ENCODE measurements at regions not wholly inside any gene's neighbourhood (a gene's known extent, or its start where the extent isn't known, plus 50 kb on each side); places are given as distances from the start of the nearest gene placed in this dataset.

GRCh38 chr2:59662127-59662861 is 891.2 kb downstream of the BCL11A start:
- Histone ChIP-seq H3K36me3 (ENCODE audit: control insufficient read depth in 2 of 2, insufficient read depth in 2 of 2, low read length in 1 of 2) (no peaks in the 10 kb centered on the region), H3K9me3 (replicated peaks; ENCODE audit: control insufficient read depth, insufficient read depth, low read length) (no peaks in the 10 kb centered on the region), H4K20me1 (ENCODE audit: control insufficient read depth, insufficient read depth) (no peaks in the 10 kb centered on the region), H3K4me3 (no peak overlapping the region), H3K27ac (ENCODE audit: control insufficient read depth, insufficient read depth) (no peak overlapping the region), H3K4me2 (ENCODE audit: control insufficient read depth, insufficient read depth) (no peak overlapping the region), H3K4me1 (ENCODE audit: control insufficient read depth, insufficient read depth, low read length) (no peaks in the 10 kb centered on the region), H3K9ac (ENCODE audit: control insufficient read depth, insufficient read depth, low read length) (no peak overlapping the region), H2AFZ (ENCODE audit: control insufficient read depth, low read depth, low read length) (no peak overlapping the region), H3K79me2 (ENCODE audit: control insufficient read depth, insufficient read depth, low read length) (no peaks in the 10 kb centered on the region), H3K27me3 (replicated peaks in 1 of 2; ENCODE audit: control insufficient read depth in 2 of 2, insufficient read depth in 2 of 2, low read length in 1 of 2) (no peaks in the 10 kb centered on the region)
- DNase-seq (ENCODE audit: low read depth, low spot score): no peak
- TF ChIP-seq ZBTB11 (CRISPR knock-in tag; IDR thresholded peaks at IDR 0.05): no peak
- RAD21 ChIA-PET (ENCODE audit: unreplicated experiment): no interaction called here
- BruUV-seq (replicated peaks): no TSS peak
- POLR2A ChIA-PET: no interaction called here
- SMC1A ChIA-PET (ENCODE audit: uncharacterized antibody, unreplicated experiment): no interaction called here
- CTCF ChIA-PET: no interaction called here
- no peak for ATAC-seq
- in situ Hi-C loops (cut with MboI) (no loop called here), intact Hi-C loops (cut with micrococcal nuclease; ENCODE audit: unreplicated experiment) (no loop called here)
- whole genome bisulfite sequencing (ENCODE audit: insufficient coverage, insufficient replicate concordance, low lambda C conversion rate, missing lambda C conversion rate): 32% methylated on average over 11 of the region's 11 CpGs
- no peak for FAIRE-seq

- no peak overlapping the region for H3K9ac ChIP-seq (ENCODE audit: control insufficient read depth, insufficient read depth, low read length)
- no peak for FAIRE-seq
- no peak overlapping the region for H3K27ac ChIP-seq (ENCODE audit: control insufficient read depth, insufficient read depth)
- intact Hi-C loops (cut with micrococcal nuclease; ENCODE audit: unreplicated experiment): no loop called here
- BruUV-seq (replicated peaks): no TSS peak
- no peak for DNase-seq (ENCODE audit: low read depth, low spot score)
- H3K79me2 ChIP-seq (ENCODE audit: control insufficient read depth, insufficient read depth, low read length): no peaks in the 10 kb centered on the region
- POLR2A ChIA-PET: no interaction called here
- H3K27me3 ChIP-seq (replicated peaks in 1 of 2; ENCODE audit: control insufficient read depth in 2 of 2, insufficient read depth in 2 of 2, low read length in 1 of 2): no peaks in the 10 kb centered on the region
- H3K36me3 ChIP-seq (ENCODE audit: control insufficient read depth in 2 of 2, insufficient read depth in 2 of 2, low read length in 1 of 2): no peaks in the 10 kb centered on the region
- H3K4me3 ChIP-seq: no peak overlapping the region
- H2AFZ ChIP-seq (ENCODE audit: control insufficient read depth, low read depth, low read length): no peak overlapping the region
- ATAC-seq: no peak
- CTCF ChIA-PET: no interaction called here
- no peaks in the 10 kb centered on the region for H4K20me1 ChIP-seq (ENCODE audit: control insufficient read depth, insufficient read depth)
- WGBS (ENCODE audit: insufficient coverage, insufficient replicate concordance, low lambda C conversion rate, missing lambda C conversion rate): 15% methylated on average over 4 of the region's 4 CpGs
- no peak overlapping the region for H3K4me2 ChIP-seq (ENCODE audit: control insufficient read depth, insufficient read depth)
- SMC1A ChIA-PET (ENCODE audit: uncharacterized antibody, unreplicated experiment): no interaction called here
- TF ChIP-seq TCF7 (IDR thresholded peaks at IDR 0.05; ENCODE audit: borderline replicate concordance): no peak
- TF ChIP-seq SIN3A (IDR thresholded peaks at IDR 0.05; ENCODE audit: low read depth, low read length): no peak
- no peak for TF ChIP-seq CEBPB (IDR thresholded peaks at IDR 0.05; ENCODE audit: borderline replicate concordance in 1 of 2, low read depth in 2 of 2, low read length in 2 of 2)
- TF ChIP-seq CEBPZ (IDR thresholded peaks at IDR 0.05; ENCODE audit: low read depth, low read length): no peak
- no peak for TF ChIP-seq MEF2B (IDR thresholded peaks at IDR 0.05; ENCODE audit: partially characterized antibody, poor library complexity, severe bottlenecking)
- TF ChIP-seq SUZ12 (IDR thresholded peaks at IDR 0.05; ENCODE audit: unreplicated experiment): no peak
- TF ChIP-seq NR2C2 (IDR thresholded peaks at IDR 0.05; ENCODE audit: borderline replicate concordance, control insufficient read depth, insufficient read length, low read depth): no peak
- RAD21 ChIA-PET (ENCODE audit: unreplicated experiment): no interaction called here
- no peaks in the 10 kb centered on the region for H3K9me3 ChIP-seq (replicated peaks; ENCODE audit: control insufficient read depth, insufficient read depth, low read length)
- H3K4me1 ChIP-seq (ENCODE audit: control insufficient read depth, insufficient read depth, low read length): no peaks in the 10 kb centered on the region
- in situ Hi-C loops (cut with MboI): no loop called here
These were observed 893.2 kb downstream of the BCL11A start for GRCh38 chr2:59660262-59660661.

All from GM12878 (cell line).